NCI-H1092 treated with DMSO at 0.1 percent for 48 hours (cell line): ENCODE measurements at regions not wholly inside any gene's neighbourhood (a gene's known extent, or its start where the extent isn't known, plus 50 kb on each side); places are given as distances from the start of the nearest gene placed in this dataset.
A peak's percentile ranks its signal among the peaks of the same experiment; 100 is the strongest.

Experiments used
- DNase-seq: peaks from one replicate; lab custom pipeline; 2025; lab: John Stamatoyannopoulos, UW

- DNase-seq: no peak
Measured at GRCh38 chr2:20150110-20150706, 74.7 kb downstream of the SDC1 start.

- no peak for DNase-seq
Measured at GRCh38 chr2:20149703-20150030, 75.3 kb downstream of the SDC1 start.

GRCh38 chr2:20148923-20149702 lies 75.8 kb downstream of the SDC1 start:
- DNase-seq: no peak

GRCh38 chr2:20148426-20148922 lies 76.5 kb downstream of the SDC1 start:
- DNase-seq: no peak

- DNase-seq: no peak
Measured at GRCh38 chr2:20147351-20147750, 77.6 kb downstream of the SDC1 start.

GRCh38 chr2:20146401-20146800 lies 78.5 kb downstream of the SDC1 start:
- no peak for DNase-seq

GRCh38 chr2:20145497-20146193 lies 79.3 kb downstream of the SDC1 start:
- DNase-seq: no peak

GRCh38 chr2:20144861-20145260 lies 80.1 kb downstream of the SDC1 start:
- no peak for DNase-seq

GRCh38 chr2:20144196-20144595 lies 80.7 kb downstream of the SDC1 start:
- DNase-seq: no peak

- DNase-seq: no peak
Measured at GRCh38 chr2:20143263-20143662, 81.7 kb downstream of the SDC1 start.

GRCh38 chr2:20141806-20142205 lies 83.1 kb downstream of the SDC1 start:
- DNase-seq: no peak

GRCh38 chr2:20141056-20141762 lies 83.7 kb downstream of the SDC1 start:
- no peak for DNase-seq

- no peak for DNase-seq
Measured at GRCh38 chr2:20140321-20141055, 84.4 kb downstream of the SDC1 start.

GRCh38 chr2:20139407-20140172 lies 85.3 kb downstream of the SDC1 start:
- no peak for DNase-seq

GRCh38 chr2:20138696-20139095 lies 86.2 kb downstream of the SDC1 start:
- no peak for DNase-seq

GRCh38 chr2:20137884-20138283 lies 86.5 kb upstream of the LAPTM4A start:
- no peak for DNase-seq

- DNase-seq: no peak
Measured at GRCh38 chr2:20137131-20137571, 85.7 kb upstream of the LAPTM4A start.

GRCh38 chr2:20136149-20136548 lies 84.7 kb upstream of the LAPTM4A start:
- DNase-seq: no peak

GRCh38 chr2:20135631-20136050 lies 84.2 kb upstream of the LAPTM4A start:
- peak; percentile 1 for DNase-seq

- DNase-seq: no peak
Measured at GRCh38 chr2:20132990-20133535, 81.6 kb upstream of the LAPTM4A start.
